Activated CD8-positive, alpha-beta memory T cell treated with anti-CD3 and anti-CD28 coated beads for 4 hours (primary cell): ENCODE measurements at regions not wholly inside any gene's neighbourhood (a gene's known extent, or its start where the extent isn't known, plus 50 kb on each side); places are given as distances from the start of the nearest gene placed in this dataset.
"Not testable (repeated sequence)": the region's sequence is repeated elsewhere in the genome, so short reads cannot be mapped to it uniquely, and the experiment has no call there.

ENCODE experiments used
- DNase-seq, 2 donors: peaks; one replicate each; pipeline ENCODE4 v3.0.0-alpha.2; 2020; ENCODE audit warnings: low read depth in 2 of 2

DNA sequence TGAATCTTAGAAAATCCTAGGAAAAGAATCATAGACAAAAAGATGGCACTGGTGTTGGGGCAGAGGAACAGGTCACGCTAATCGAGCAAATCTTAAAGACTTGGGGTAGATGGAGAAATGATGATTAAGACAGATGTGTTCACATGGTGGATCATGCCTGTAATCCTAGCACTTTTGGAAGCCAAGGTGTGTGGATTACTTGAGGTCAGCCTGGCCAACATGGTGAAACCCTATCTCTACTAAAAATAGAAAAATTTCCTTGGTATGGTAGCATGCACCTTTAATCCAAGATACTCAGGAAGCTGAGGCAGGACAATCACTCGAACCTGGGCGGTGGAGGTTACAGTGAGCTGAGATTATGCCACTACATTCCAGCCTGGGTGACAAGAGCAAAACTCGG is 145.7 kb upstream of the HSFY2 start:
- DNase-seq, result no peak

- DNase-seq, result no peak
Observed at GRCh38 chrY:18912846-18913245, 139.3 kb upstream of the HSFY2 start.

- no peak for DNase-seq
Observed at GRCh38 chrY:18909846-18910245, 136.3 kb upstream of the HSFY2 start.

DNA sequence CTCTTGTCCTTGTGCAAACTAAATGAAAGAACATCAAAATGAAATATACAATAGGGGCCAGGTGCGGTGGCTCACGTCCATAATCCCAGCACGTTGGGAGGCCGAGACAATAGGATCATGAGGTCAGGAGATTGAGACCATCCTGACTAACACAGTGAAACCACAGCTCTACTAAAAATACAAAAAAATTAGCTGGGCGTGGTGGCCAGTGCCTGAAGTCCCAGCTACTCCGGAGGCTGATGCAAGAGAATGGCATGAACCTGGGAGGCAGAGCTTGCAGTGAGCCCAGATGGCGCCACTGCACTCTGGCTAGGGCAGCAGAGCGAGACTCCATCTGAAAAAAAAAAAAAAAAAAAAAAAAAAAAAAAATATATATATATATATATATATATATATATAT is 132.7 kb upstream of the HSFY2 start:
- DNase-seq, result not testable (repeated sequence)

- no peak for DNase-seq
Observed at GRCh38 chrY:18904296-18904695, 130.8 kb upstream of the HSFY2 start.

- no peak for DNase-seq
Observed at GRCh38 chrY:18891994-18892393, 118.5 kb upstream of the HSFY2 start.

GRCh38 chrY:18889548-18889947 is 116.0 kb upstream of the HSFY2 start:
- no peak for DNase-seq

- DNase-seq, result no peak
Observed at GRCh38 chrY:18884748-18885147, 111.2 kb upstream of the HSFY2 start.

GRCh38 chrY:18869145-18869544 is 95.6 kb upstream of the HSFY2 start:
- not testable (repeated sequence) for DNase-seq

- DNase-seq, result not testable (repeated sequence)
Observed at GRCh38 chrY:18866887-18867551, 93.5 kb upstream of the HSFY2 start.

DNA sequence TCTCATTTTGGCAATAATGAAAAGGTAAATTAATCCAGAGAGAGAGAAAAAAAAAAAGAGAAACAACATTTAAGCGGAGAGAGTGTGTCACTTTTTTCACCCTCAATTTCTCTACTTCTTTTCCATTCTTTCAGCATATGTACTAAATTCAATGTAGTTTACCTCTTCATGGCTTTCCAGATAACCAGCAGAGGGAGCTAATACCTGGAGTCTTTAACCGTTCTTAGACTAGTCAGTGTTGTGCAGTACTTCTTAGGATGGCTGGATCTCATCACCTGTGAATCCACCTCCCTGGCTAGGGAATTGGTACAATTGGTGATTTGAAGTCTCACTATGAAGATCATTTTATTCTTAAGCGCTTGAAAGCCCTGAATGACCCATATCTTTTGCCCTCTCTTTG is 87.3 kb upstream of the HSFY2 start:
- not testable (repeated sequence) for DNase-seq

GRCh38 chrY:18858484-18859191 is 85.1 kb upstream of the HSFY2 start:
- not testable (repeated sequence) for DNase-seq

- DNase-seq, result not testable (repeated sequence)
Observed at GRCh38 chrY:18855184-18855583, 81.6 kb upstream of the HSFY2 start.

DNA sequence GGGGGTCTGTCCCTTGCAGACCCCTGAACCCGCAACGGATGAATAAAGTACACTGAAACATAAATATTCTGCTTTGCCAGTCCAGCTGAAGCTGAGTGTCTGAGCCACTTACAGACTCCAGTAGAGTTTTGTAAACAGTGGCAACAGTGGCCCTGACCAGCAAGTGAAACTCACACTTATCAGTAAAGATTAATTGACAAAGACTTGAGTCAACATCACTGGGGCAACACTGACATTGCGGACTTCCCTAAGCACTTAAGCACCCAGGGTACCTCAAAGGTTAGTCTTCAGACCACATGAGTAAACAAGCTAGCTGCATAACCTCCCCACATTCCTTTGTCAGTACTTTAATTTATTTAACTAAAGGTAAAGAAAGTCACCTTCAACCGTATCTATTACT is 79.8 kb upstream of the HSFY2 start:
- DNase-seq, result not testable (repeated sequence)

GRCh38 chrY:18836643-18837042 is 63.1 kb upstream of the HSFY2 start:
- DNase-seq, result not testable (repeated sequence)
